Mesothelial cell of epicardium (in vitro differentiated cells): ENCODE measurements at regions not wholly inside any gene's neighbourhood (a gene's known extent, or its start where the extent isn't known, plus 50 kb on each side); places are given as distances from the start of the nearest gene placed in this dataset.

Source experiments
- DNase-seq, 2 experiments: peaks; one replicate each; pipeline ENCODE4 v3.0.0; 2021; ENCODE audit warnings: low spot score in 2 of 2; ENCODE audit not compliant: unreplicated experiment in 2 of 2
- H3K27ac Mint-ChIP-seq: 2 replicates; pipeline ENCODE4 v1.8.0; 2021; ENCODE audit warnings: mixed read lengths
- H3K27me3 Mint-ChIP-seq: 2 replicates; pipeline ENCODE4 v1.8.0; 2021; ENCODE audit warnings: low read depth, mixed read lengths
- H3K36me3 Mint-ChIP-seq: 2 replicates; pipeline ENCODE4 v1.8.0; 2021; ENCODE audit warnings: mixed read lengths
- H3K4me1 Mint-ChIP-seq: 2 replicates; pipeline ENCODE4 v1.8.0; 2021; ENCODE audit warnings: mixed read lengths
- H3K4me3 Mint-ChIP-seq: 2 replicates; pipeline ENCODE4 v1.8.0; 2021; ENCODE audit warnings: mild to moderate bottlenecking, moderate library complexity, mixed read lengths
- H3K9me3 Mint-ChIP-seq: 2 replicates; pipeline ENCODE4 v1.8.0; 2021; ENCODE audit warnings: mixed read lengths
- CTCF ChIP-seq: fragments of 200-600 bp; sonication (generic); IDR thresholded peaks from one replicate; pipeline ENCODE4 v1.5.0; 2021; ENCODE audit warnings: antibody characterized with exemption; ENCODE audit not compliant: unreplicated experiment

- no peak overlapping the region for H3K4me3 Mint-ChIP-seq
- no peaks in the 10 kb centered on the region for H3K36me3 Mint-ChIP-seq
- no peaks in the 10 kb centered on the region for H3K9me3 Mint-ChIP-seq
- no peak for TF ChIP-seq CTCF
- no peak for DNase-seq
- peaks cover 9% of the 10 kb centered on the region for H3K4me1 Mint-ChIP-seq
- H3K27me3 Mint-ChIP-seq = peaks cover 10% of the 10 kb centered on the region
- no peak overlapping the region for H3K27ac Mint-ChIP-seq
Observed at GRCh38 chr10:78171633-78172400, 138.2 kb downstream of the RPS24 start.

GRCh38 chr10:78173360-78174015, 139.8 kb downstream of the RPS24 start:
- Mint-ChIP-seq H3K9me3 (no peaks in the 10 kb centered on the region), H3K4me3 (no peak overlapping the region), H3K27ac (no peak overlapping the region), H3K4me1 (peaks cover 16% of the 10 kb centered on the region), H3K27me3 (peaks cover 16% of the 10 kb centered on the region), H3K36me3 (no peaks in the 10 kb centered on the region)
- TF ChIP-seq CTCF = no peak
- DNase-seq = no peak

- H3K27me3 Mint-ChIP-seq = peaks cover 20% of the 10 kb centered on the region
- TF ChIP-seq CTCF = no peak
- no peaks in the 10 kb centered on the region for H3K9me3 Mint-ChIP-seq
- no peaks in the 10 kb centered on the region for H3K36me3 Mint-ChIP-seq
- H3K4me1 Mint-ChIP-seq = peaks cover 23% of the 10 kb centered on the region
- no peak for DNase-seq
- no peak overlapping the region for H3K27ac Mint-ChIP-seq
- H3K4me3 Mint-ChIP-seq = no peak overlapping the region
Observed at GRCh38 chr10:78175444-78176015, 141.9 kb downstream of the RPS24 start.

- no peak for TF ChIP-seq CTCF
- Mint-ChIP-seq H3K4me1 (peaks cover 27% of the 10 kb centered on the region), H3K27me3 (peaks cover 22% of the 10 kb centered on the region), H3K9me3 (no peaks in the 10 kb centered on the region), H3K36me3 (no peaks in the 10 kb centered on the region), H3K4me3 (no peak overlapping the region), H3K27ac (no peak overlapping the region)
- no peak for DNase-seq
Observed at GRCh38 chr10:78176320-78177317, 143.0 kb downstream of the RPS24 start.

- no peaks in the 10 kb centered on the region for H3K9me3 Mint-ChIP-seq
- H3K4me3 Mint-ChIP-seq = no peak overlapping the region
- no peaks in the 10 kb centered on the region for H3K36me3 Mint-ChIP-seq
- peaks cover 27% of the 10 kb centered on the region for H3K4me1 Mint-ChIP-seq
- no peak for TF ChIP-seq CTCF
- DNase-seq = no peak
- H3K27ac Mint-ChIP-seq = no peak overlapping the region
- H3K27me3 Mint-ChIP-seq = peaks cover 20% of the 10 kb centered on the region
Observed at GRCh38 chr10:78177491-78178185, 144.0 kb downstream of the RPS24 start.
